Testis (tissue), 2 donors: ENCODE measurements at regions not wholly inside any gene's neighbourhood (a gene's known extent, or its start where the extent isn't known, plus 50 kb on each side); places are given as distances from the start of the nearest gene placed in this dataset.

Source experiments
- POLR2A ChIP-seq: fragments of 450-650 bp; IDR thresholded peaks from one replicate; pipeline ENCODE4 v1.6.1; 2017; ENCODE audit warnings: antibody characterized with exemption, mild to moderate bottlenecking, moderate library complexity
- TF ChIP-seq, protein P1 (sequence below), 3 experiments: fragments of 450-650 bp in 2 of 3; fragments of 200-600 bp in 1 of 3; sonication (generic) in 1 of 3; IDR thresholded peaks; one replicate each; pipeline ENCODE4 v1.5.1; 2016 to 2019; ENCODE audit warnings: antibody characterized with exemption in 3 of 3, mild to moderate bottlenecking in 2 of 3, moderate library complexity in 1 of 3

DNA sequence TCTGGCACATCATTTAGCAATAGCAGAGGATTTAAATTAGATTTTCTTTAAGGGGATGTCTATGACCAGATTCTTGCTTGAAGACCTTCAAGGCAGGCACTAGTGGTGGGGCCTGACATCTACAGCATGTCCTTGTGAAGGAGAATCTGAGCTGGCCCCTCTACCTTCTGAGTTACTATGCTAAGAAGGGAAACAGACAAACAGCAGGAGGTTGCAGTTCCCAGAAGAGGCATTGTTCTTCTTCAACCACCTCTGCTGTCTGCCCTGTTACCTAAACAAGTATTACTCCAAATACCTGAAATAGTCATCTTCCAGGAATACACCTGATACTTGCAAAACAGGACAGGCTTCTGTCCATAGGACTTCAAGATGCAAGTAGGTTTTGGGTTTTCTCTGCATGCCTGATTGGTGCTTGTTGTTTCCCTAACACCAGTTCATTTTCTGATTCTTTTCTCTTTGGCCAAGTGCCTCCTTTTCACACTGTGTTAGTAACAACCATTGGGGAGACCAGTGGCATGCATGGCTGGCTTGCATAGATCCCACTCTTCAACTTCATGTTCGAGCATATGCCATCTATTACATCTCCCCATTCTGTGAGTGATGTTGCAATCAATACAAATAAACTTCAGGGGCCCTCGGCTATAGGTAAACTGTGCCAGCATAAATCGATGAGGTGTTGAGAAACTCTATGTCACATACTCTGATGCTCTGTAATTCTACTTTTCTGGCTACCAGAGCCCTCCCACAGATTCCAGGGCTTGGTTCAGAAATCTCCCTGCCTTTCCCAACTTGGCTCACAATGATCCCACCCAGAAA lies 93.0 kb upstream of the DUSP10 start:
- TF ChIP-seq, protein P1, sequence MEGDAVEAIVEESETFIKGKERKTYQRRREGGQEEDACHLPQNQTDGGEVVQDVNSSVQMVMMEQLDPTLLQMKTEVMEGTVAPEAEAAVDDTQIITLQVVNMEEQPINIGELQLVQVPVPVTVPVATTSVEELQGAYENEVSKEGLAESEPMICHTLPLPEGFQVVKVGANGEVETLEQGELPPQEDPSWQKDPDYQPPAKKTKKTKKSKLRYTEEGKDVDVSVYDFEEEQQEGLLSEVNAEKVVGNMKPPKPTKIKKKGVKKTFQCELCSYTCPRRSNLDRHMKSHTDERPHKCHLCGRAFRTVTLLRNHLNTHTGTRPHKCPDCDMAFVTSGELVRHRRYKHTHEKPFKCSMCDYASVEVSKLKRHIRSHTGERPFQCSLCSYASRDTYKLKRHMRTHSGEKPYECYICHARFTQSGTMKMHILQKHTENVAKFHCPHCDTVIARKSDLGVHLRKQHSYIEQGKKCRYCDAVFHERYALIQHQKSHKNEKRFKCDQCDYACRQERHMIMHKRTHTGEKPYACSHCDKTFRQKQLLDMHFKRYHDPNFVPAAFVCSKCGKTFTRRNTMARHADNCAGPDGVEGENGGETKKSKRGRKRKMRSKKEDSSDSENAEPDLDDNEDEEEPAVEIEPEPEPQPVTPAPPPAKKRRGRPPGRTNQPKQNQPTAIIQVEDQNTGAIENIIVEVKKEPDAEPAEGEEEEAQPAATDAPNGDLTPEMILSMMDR (IDR thresholded peaks at IDR 0.05) = no peak
- no peak for TF ChIP-seq POLR2A
